SK-N-SH treated with all-trans-retinoic acid at 6 μM for 48 hours (cell line): ENCODE measurements at regions not wholly inside any gene's neighbourhood (a gene's known extent, or its start where the extent isn't known, plus 50 kb on each side); places are given as distances from the start of the nearest gene placed in this dataset.
"Not testable (repeated sequence)": the region's sequence is repeated elsewhere in the genome, so short reads cannot be mapped to it uniquely, and the experiment has no call there.

Experiments
- ATAC-seq: fragments of 200-7000 bp; cut with Tn5 transposase; 3 replicates; pipeline ENCODE4 v1.9.1; 2020; ENCODE audit warnings: mild to moderate bottlenecking, moderate library complexity
- ARNTL ChIP-seq: fragments of 450-650 bp; formaldehyde crosslinking; IDR thresholded peaks from 2 replicates; pipeline ENCODE4 v1.5.0; 2020; ENCODE audit warnings: low read depth, mild to moderate bottlenecking, moderate library complexity, borderline replicate concordance
- CSDC2 ChIP-seq: fragments of 250-450 bp; sonication (Bioruptor Pico); IDR thresholded peaks from 2 replicates; pipeline ENCODE4 v1.5.0; 2020; ENCODE audit warnings: mild to moderate bottlenecking, moderate library complexity
- ISL1 ChIP-seq: fragments of 250-450 bp; sonication (Bioruptor Pico); IDR thresholded peaks from 2 replicates; pipeline ENCODE4 v2.1.2; 2022; ENCODE audit warnings: mild to moderate bottlenecking, moderate library complexity
- PPARA ChIP-seq: fragments of 250-450 bp; sonication (Bioruptor Pico); IDR thresholded peaks from 2 replicates; pipeline ENCODE4 v1.5.0; 2020; ENCODE audit warnings: mild to moderate bottlenecking, borderline replicate concordance
- ZNF8 ChIP-seq: fragments of 450-650 bp; formaldehyde crosslinking; IDR thresholded peaks from 2 replicates; pipeline ENCODE4 v1.5.0; 2020; ENCODE audit warnings: mild to moderate bottlenecking, moderate library complexity
- TF ChIP-seq, protein P1 (sequence below): fragments of 250-450 bp; sonication (Bioruptor Pico); IDR thresholded peaks from 2 replicates; pipeline ENCODE4 v1.5.1; 2020; ENCODE audit warnings: low read depth, mild to moderate bottlenecking, moderate library complexity

DNA sequence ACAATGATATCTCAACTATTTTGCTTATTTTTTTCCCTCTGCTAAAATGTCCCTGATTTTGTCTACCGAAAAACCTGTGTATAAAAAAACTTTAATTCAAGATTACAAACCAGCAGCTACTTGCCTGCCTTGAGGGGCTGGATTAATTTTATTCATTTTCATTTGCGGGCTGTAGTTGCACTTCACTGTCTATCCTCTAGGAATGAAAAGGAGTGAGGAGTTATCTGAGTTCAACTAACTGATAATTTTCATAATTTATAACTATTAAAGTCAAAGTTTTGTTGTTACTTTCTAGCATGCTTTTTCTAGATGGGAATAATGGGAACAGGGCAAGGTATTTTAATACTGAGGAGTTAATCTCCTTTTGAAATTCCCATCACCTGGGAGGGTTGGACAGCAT lies 50.3 kb upstream of the AGTPBP1 start:
- ATAC-seq, result 0 out of 3 replicates have a peak, but pooled peaks have one; percentile 49

DNA sequence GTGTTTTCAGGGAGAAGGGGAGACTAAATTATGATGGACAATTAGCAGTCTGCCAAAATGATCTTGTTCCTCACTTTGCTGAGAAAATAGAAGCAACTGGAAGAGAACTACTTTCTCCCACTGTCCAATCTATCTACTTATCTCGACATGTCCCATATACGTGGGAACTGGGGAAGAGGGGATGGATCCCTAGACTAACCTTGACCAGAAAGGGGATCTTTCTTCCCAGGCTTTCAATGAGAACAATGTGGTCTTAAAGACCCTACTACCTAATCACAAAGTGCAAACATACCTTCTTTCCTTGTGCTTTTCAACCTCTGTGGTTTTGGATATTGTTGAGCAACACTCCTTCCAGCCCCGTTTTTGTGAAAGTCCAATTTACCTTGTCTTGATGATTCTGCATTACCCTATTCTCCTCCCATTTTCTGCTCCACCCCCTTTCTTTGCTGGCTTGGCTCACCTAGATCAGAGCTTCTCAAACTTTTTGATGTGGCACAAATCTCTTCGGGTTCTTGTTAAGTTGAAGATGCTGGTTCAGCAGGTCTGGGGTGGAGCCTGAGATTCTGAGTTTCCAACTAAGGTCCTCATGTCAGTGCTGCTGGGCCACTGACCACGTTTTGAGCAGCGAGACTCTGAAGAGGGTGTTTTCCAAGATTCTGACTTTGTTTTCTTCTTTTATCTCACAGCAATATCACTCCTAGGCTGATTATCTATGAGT lies 61.4 kb upstream of the AGTPBP1 start:
- ATAC-seq, result not testable (repeated sequence)

DNA sequence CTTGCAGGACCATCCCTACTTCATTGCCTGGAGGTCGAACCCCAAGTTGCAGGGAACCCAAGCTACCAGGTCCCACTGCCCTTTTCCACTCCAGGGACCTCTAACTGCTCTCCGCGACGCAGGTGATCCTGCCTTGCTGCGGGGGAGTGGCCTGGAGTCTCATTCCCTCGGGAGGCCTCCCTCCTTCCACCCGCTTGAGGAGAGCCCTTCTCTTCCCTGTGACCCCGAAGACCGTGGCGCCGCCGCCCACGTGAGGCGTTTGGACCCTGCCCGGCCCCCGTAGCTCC lies 63.0 kb upstream of the AGTPBP1 start:
- not testable (repeated sequence) for ATAC-seq

DNA sequence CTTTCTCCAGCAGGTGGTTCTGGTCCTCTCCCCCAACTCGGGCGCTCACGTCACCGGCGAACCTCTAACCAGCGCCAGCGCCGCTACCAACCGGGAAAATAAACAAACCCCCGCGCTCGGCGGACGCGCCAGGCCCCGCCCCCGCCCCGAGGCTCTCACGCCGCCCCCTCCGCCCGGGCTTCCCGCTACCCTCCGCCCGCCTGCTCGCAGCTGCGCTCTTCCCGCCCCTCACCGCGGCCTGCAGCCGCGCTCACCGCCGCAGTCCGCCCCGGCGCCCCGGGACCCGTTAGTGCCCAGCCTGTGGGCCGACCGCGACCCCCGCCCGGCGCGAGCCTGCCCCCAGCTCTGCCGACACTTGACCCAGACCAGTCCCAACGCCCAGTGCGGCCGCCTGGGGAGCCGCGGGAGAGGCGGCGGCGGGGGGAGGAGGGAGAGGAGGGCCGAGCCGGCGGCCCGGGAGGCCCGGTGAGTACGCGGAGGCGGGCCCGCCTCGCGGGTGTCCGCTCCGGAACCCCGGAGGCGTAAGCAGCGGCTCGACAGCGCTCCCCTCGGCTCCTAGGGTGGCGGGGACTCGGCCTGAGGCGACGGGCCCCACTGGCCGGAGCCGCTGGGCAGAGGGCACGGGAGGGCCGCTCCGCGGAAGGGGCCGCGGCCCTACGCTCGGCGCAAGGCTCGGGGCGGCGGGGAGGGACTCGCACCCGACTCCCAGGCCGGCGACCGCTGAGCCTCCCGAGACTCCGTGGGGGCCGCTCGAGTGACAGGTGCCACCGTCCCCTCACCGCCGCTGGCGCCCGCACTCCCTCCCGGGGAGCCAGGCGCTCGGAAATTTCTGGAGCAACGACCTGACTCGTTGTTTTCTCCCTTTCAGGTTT lies 63.6 kb upstream of the AGTPBP1 start:
- peak; percentile 91 for ATAC-seq

DNA sequence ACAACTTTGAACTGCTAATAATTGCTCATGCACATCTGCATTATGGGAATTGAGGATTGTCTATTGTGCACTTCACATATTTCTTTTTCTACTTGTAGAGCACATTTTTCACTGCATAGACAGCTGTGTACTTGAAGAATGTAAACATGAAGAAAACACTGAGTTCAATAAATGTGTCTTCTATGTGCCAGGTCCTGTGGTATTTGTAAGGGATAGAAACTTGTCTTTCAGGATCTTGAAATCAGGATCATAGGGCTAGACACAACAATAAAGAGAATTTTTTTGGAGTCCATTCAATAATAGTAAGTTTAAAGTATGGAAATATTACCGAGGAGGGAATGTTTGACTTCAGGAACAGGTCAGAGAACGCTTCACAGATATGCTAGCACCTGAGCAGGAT lies 66.6 kb upstream of the AGTPBP1 start:
- ATAC-seq, result not testable (repeated sequence)

DNA sequence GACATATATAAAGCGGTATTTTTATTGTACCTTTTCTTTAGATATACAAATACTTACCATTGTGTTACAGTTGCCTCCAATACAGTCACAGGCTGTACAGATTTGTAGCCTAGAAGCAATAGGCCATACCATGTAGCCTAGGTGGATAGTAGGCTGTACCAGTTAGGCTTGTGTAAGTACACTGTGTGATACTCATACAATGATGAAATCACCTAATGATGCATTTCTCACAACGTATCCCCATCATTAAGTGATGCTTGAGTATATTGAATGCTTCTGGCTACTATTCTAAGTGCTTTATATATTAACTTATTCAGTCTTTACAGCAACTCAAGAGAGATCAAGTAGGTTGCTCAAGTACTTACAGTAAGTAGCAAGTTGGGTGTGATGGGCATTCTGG lies 71.6 kb upstream of the AGTPBP1 start:
- not testable (repeated sequence) for ATAC-seq

DNA sequence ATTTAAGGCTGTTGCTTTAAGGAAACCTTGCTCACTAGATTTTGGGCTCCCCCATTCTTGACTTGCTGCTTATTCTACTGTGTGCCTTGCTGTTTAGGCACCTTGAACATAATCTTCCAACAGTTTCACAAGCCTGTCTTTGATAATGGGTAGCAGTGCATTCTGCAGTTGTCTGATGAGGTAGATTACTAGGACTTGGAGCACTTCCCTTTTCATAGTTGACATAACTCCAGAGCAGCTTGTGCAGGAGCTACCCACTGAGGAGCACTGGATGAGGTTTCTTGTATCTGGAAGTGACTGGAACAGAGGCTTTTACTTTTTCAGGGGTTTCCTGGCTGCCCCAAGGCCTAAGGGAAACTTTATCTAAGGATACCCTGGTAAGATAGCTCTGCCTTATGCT lies 73.0 kb upstream of the AGTPBP1 start:
- ATAC-seq, result not testable (repeated sequence)

DNA sequence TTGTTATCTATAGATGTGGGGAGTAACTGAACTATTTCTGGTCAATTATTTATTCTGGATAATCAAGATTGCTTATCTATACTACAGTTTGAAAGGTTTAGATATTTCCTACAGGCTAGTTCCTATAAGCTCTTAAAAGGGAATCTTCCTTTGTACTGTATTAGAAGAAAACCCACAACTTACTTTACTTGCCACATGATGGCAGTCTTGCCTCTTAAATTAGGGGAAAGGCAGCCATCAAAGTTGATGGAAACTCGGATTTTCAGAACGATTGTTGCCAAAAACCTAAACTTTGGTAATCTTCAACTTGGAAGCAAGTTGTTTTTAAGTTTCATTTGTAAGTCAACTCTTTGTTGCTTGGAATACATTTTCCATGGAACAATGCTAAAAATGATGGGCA lies 77.2 kb upstream of the AGTPBP1 start:
- ATAC-seq, result peak; percentile 90

DNA sequence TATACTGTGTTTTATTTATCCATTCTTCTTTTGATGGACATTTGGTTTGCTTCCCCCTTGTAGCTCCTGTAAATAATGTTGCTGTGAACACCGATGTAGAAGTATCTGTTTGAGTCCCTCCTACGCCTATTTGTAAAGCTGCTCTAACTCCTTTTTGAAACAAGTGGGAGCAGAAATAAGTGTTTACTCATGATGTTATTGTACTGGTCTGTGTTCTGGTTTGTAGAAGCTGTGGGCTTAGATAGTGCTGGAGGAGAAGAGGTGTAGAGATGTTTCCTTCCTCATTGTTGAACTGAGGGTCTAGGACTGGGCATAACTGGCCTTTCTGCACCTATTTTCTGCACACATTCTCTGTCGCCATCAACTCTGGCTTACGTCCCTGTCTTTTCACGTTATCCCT lies 78.8 kb upstream of the AGTPBP1 start:
- not testable (repeated sequence) for ATAC-seq

DNA sequence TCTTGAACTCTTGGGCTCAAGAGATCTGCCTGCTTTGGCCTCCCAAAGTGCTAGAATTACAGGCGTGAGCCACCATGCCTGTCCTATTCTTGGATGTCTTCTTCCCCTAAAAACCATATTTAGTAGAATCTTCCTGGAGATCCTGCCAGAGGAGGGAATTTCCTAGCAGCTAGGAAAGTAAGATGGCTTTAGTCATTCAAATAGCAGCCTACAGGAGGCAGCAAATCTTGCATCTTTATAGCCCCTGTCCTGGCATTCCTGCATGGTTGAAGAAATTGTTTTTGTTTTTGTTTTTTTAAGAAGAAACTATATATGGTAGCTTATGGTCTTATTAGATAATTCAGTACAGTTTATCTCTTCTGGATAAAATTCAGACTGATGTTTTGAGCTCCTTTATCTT lies 83.2 kb upstream of the AGTPBP1 start:
- peak; percentile 65 for ATAC-seq

DNA sequence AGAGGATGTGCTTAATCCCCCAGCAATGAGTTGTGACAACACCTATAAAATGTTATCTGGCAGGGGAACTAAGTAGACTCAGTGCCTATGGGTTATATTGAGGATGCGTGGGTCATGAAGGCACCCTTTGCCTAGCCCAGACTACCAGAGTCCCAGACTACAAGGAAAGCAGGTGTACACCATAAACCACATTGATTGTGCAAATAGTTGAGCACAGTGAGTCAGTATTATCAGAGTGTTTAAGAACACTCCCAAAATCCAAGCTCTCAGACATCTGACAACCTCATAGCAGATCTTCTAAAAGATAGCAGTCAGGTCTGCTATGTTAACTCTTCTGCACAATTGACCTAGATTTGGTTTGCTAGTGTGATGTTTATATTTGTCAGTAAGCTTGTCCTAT lies 92.8 kb upstream of the AGTPBP1 start:
- not testable (repeated sequence) for ATAC-seq

DNA sequence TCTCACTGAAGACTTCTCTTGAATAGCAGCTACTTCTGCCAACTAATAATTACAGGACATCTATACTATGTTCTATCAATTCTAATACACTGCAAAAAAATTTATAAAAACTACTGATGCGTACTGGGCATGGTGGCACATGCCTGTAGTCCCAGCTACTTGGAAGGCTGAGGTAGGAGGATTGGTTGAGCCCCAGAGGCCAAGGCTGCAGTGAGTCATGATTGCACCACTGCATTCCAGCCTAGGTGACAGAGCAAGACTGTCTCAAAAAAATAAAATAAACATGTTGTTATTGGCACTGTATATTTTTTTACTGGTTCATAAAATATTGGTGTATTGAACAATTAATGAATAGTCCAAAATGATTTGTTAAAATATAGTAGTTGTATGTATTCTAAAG lies 97.0 kb upstream of the NAA35 start:
- ATAC-seq, result not testable (repeated sequence)

DNA sequence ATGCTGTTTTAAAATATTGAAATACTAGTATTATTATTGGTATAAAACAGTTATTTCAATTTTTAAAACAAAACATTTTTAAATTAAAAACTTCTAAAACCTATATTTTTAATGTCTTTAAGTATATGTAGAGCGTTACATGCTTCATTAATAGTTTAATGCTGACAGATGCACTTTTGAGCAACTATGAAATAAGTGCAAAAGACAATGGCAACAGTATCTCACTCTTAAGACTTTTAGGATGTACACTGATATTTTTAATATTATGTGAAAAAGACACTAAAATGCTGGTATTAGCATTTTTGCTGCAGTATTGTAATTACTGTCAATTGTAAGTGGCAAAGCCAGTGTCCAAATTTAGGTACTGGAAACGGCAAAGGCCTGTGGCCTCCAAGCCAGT lies 93.2 kb upstream of the NAA35 start:
- not testable (repeated sequence) for ATAC-seq

DNA sequence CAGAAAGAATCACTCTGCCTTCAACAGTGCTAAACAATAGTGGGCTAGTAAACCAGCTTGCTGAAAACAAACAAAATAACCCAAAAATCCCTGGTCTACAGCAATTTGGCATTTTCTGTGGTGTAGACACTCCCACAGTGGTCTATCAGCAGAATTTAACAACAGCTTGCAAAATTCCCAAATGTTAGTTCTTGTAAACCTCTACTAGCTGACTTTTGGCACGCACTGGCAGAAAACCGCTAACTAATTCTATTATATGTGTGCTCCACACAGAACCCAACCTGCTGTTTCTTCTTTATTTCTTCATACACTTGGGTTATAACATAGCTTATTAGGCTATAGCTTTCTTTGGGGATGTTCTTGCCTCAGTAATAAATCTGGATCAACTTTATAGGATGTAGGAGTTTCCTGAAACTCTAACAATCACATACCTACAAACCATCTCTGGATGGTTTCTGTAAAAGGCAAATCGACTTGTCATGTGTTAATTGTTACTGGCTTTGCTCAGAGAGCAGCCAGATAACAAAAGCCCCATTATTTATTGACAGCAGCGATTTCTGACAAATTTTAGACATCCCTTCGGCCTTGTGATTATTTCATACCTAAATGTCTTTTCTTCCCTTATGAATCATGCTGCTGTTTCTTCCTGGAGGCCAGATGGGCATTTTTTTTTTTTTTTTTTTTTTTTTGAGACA lies 82.7 kb upstream of the NAA35 start:
- TF ChIP-seq, protein P1, sequence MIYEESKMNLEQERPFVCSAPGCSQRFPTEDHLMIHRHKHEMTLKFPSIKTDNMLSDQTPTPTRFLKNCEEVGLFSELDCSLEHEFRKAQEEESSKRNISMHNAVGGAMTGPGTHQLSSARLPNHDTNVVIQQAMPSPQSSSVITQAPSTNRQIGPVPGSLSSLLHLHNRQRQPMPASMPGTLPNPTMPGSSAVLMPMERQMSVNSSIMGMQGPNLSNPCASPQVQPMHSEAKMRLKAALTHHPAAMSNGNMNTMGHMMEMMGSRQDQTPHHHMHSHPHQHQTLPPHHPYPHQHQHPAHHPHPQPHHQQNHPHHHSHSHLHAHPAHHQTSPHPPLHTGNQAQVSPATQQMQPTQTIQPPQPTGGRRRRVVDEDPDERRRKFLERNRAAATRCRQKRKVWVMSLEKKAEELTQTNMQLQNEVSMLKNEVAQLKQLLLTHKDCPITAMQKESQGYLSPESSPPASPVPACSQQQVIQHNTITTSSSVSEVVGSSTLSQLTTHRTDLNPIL (CRISPR knock-in tag), result no peak
- TF ChIP-seq ISL1 (CRISPR knock-in tag) (peak; percentile 41), PPARA (no peak)
- peak; percentile 32 for ATAC-seq

DNA sequence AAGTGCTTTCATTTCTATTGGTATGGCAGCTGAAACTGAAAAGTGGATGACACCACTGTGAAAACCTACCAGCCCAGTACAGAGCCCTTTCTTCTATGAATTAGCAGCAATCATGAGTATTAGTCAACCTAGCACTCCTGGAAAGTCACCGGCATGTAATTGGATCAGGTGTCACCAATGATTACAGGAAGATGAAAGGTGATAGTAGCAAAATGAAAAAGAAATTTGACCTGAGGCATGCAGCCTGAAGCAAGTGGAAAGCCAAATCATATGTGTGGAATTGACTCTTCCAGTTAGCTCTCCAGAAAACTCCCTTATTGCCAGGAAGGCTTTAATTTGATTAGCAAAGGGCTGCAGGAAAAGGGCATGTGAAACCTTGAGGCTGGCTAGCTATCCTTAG lies 81.2 kb upstream of the NAA35 start:
- ATAC-seq, result peak; percentile 76
- TF ChIP-seq CSDC2 (CRISPR knock-in tag), result no peak
- no peak for TF ChIP-seq ZNF8 (CRISPR knock-in tag)
- TF ChIP-seq ISL1 (CRISPR knock-in tag), result peak; percentile 54
- TF ChIP-seq ARNTL (CRISPR knock-in tag), result no peak

DNA sequence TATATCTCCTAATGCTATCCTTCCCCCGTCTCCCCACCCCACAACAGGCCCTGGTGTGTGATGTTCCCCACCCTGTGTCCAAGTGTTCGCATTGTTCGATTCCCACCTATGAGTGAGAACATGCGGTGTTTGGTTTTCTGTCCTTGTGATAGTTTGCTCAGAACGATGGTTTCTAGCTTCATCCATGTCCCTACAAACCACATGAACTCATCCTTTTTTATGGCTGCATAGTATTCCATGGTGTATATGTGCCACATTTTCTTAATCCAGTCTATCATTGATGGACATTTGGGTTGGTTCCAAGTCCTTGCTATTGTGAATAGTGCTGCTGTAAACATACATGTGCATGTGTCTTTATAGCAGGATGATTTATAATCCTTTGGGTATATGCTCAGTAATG lies 79.1 kb upstream of the NAA35 start:
- not testable (repeated sequence) for ATAC-seq
